ENCODE measurements at regions not wholly inside any gene's neighbourhood (a gene's known extent, or its start where the extent isn't known, plus 50 kb on each side); places are given as distances from the start of the nearest gene placed in this dataset.

DNA sequence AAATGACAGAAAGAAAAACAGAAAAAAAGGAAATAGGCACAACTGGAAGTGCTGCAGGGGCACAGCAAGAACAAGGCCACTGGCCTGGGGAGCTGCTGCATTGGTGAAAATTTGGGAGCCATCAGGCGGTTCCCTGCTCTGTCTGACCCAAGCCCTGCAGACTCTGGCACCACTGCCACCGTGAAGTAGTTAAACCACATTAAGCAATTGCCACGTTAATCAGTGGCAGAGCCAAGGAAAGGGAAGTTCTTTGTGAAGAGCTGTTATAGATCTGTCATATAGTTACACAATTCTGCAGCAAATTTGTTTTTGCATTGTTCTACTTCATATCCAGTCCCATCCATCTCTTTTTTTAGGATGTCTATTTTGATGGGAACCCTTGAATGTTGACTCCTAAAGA is 915.3 kb downstream of the FSCB start (continued):
- TF ChIP-seq ZNF768 (tag by site-specific recombination; IDR thresholded peaks at IDR 0.05) (no peak), SP7 (tag by site-specific recombination; IDR thresholded peaks at IDR 0.05) (no peak), ZNF146 (tag by site-specific recombination; IDR thresholded peaks at IDR 0.05) (no peak), ZNF747 (tag by site-specific recombination; IDR thresholded peaks at IDR 0.05) (no peak), ZNF621 (tag by site-specific recombination; IDR thresholded peaks at IDR 0.05) (no peak), ZNF169 (tag by site-specific recombination; IDR thresholded peaks at IDR 0.05) (no peak)
- TF ChIP-seq, protein P1, sequence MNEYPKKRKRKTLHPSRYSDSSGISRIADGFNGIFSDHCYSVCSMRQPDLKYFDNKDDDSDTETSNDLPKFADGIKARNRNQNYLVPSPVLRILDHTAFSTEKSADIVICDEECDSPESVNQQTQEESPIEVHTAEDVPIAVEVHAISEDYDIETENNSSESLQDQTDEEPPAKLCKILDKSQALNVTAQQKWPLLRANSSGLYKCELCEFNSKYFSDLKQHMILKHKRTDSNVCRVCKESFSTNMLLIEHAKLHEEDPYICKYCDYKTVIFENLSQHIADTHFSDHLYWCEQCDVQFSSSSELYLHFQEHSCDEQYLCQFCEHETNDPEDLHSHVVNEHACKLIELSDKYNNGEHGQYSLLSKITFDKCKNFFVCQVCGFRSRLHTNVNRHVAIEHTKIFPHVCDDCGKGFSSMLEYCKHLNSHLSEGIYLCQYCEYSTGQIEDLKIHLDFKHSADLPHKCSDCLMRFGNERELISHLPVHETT (tag by site-specific recombination; IDR thresholded peaks at IDR 0.05), result no peak
- TF ChIP-seq, protein P2, sequence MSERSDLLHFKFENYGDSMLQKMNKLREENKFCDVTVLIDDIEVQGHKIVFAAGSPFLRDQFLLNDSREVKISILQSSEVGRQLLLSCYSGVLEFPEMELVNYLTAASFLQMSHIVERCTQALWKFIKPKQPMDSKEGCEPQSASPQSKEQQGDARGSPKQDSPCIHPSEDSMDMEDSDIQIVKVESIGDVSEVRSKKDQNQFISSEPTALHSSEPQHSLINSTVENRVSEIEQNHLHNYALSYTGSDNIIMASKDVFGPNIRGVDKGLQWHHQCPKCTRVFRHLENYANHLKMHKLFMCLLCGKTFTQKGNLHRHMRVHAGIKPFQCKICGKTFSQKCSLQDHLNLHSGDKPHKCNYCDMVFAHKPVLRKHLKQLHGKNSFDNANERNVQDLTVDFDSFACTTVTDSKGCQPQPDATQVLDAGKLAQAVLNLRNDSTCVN (tag by site-specific recombination; optimal IDR thresholded peaks at IDR 0.05), result no peak

DNA sequence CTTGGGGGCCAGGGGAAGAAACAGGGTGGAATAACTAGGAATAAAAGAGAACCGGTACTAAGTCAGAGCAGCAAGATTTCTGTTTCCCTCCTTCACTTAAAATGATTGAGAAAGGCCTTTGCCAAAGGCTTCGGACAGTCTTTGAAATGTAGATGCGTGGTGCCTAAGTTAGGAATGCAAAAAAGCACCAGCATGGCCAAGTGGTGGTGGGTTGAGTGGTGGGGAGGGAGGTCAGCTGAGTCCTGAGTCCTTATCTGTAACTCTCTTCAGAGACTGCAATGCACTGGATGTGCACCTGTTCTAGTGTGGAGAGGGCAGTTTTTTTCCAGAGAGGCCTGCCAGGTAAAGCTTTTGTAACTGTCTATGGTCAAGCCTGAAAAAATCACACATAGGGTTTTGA is 919.9 kb downstream of the FSCB start:
- ChIA-PET CTCF (no interaction called here), POLR2A (no interaction called here)
- Histone ChIP-seq H3K27ac (ENCODE audit: extremely low read depth, low read depth, low read length) (no peak overlapping the region), H3K9me3 (ENCODE audit: control insufficient read depth, insufficient read depth, low read depth, low read length) (no peaks in the 10 kb centered on the region), H3K4me1 (ENCODE audit: control insufficient read depth, insufficient read depth, low read length) (no peaks in the 10 kb centered on the region), H3K36me3 (ENCODE audit: control insufficient read depth in 2 of 2, insufficient read depth in 1 of 2, low read length in 2 of 2) (no peaks in the 10 kb centered on the region), H3K4me3 (ENCODE audit: low read depth, low read length) (no peak overlapping the region)
- TF ChIP-seq, protein P3, sequence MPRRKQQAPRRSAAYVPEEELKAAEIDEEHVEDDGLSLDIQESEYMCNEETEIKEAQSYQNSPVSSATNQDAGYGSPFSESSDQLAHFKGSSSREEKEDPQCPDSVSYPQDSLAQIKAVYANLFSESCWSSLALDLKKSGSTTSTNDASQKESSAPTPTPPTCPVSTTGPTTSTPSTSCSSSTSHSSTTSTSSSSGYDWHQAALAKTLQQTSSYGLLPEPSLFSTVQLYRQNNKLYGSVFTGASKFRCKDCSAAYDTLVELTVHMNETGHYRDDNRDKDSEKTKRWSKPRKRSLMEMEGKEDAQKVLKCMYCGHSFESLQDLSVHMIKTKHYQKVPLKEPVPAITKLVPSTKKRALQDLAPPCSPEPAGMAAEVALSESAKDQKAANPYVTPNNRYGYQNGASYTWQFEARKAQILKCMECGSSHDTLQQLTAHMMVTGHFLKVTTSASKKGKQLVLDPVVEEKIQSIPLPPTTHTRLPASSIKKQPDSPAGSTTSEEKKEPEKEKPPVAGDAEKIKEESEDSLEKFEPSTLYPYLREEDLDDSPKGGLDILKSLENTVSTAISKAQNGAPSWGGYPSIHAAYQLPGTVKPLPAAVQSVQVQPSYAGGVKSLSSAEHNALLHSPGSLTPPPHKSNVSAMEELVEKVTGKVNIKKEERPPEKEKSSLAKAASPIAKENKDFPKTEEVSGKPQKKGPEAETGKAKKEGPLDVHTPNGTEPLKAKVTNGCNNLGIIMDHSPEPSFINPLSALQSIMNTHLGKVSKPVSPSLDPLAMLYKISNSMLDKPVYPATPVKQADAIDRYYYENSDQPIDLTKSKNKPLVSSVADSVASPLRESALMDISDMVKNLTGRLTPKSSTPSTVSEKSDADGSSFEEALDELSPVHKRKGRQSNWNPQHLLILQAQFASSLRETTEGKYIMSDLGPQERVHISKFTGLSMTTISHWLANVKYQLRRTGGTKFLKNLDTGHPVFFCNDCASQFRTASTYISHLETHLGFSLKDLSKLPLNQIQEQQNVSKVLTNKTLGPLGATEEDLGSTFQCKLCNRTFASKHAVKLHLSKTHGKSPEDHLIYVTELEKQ (tag by site-specific recombination; IDR thresholded peaks at IDR 0.05; ENCODE audit: borderline replicate concordance), result no peak
- TF ChIP-seq ZNF501 (tag by site-specific recombination; IDR thresholded peaks at IDR 0.05) (no peak), ZNF623 (tag by site-specific recombination; IDR thresholded peaks at IDR 0.05) (no peak), ZBTB8A (tag by site-specific recombination; IDR thresholded peaks at IDR 0.05) (no peak), ZNF112 (tag by site-specific recombination; IDR thresholded peaks at IDR 0.05) (no peak), ZNF658 (tag by site-specific recombination; IDR thresholded peaks at IDR 0.05) (no peak), ZNF24 (tag by site-specific recombination; IDR thresholded peaks at IDR 0.05) (no peak), ZNF530 (tag by site-specific recombination; IDR thresholded peaks at IDR 0.05; ENCODE audit: low read depth) (no peak), SCRT1 (tag by site-specific recombination; IDR thresholded peaks at IDR 0.05; ENCODE audit: borderline replicate concordance) (no peak), KLF16 (tag by site-specific recombination; IDR thresholded peaks at IDR 0.05) (no peak), ZNF521 (tag by site-specific recombination; IDR thresholded peaks at IDR 0.05) (no peak), ZNF544 (tag by site-specific recombination; IDR thresholded peaks at IDR 0.05) (no peak)
- TF ChIP-seq, protein P4, sequence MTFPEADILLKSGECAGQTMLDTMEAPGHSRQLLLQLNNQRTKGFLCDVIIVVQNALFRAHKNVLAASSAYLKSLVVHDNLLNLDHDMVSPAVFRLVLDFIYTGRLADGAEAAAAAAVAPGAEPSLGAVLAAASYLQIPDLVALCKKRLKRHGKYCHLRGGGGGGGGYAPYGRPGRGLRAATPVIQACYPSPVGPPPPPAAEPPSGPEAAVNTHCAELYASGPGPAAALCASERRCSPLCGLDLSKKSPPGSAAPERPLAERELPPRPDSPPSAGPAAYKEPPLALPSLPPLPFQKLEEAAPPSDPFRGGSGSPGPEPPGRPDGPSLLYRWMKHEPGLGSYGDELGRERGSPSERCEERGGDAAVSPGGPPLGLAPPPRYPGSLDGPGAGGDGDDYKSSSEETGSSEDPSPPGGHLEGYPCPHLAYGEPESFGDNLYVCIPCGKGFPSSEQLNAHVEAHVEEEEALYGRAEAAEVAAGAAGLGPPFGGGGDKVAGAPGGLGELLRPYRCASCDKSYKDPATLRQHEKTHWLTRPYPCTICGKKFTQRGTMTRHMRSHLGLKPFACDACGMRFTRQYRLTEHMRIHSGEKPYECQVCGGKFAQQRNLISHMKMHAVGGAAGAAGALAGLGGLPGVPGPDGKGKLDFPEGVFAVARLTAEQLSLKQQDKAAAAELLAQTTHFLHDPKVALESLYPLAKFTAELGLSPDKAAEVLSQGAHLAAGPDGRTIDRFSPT (tag by site-specific recombination; IDR thresholded peaks at IDR 0.05), result no peak
- TF ChIP-seq, protein P5, sequence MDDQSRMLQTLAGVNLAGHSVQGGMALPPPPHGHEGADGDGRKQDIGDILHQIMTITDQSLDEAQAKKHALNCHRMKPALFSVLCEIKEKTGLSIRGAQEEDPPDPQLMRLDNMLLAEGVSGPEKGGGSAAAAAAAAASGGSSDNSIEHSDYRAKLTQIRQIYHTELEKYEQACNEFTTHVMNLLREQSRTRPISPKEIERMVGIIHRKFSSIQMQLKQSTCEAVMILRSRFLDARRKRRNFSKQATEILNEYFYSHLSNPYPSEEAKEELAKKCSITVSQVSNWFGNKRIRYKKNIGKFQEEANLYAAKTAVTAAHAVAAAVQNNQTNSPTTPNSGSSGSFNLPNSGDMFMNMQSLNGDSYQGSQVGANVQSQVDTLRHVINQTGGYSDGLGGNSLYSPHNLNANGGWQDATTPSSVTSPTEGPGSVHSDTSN (CRISPR knock-in tag; IDR thresholded peaks at IDR 0.05), result no peak
- TF ChIP-seq, protein P6, sequence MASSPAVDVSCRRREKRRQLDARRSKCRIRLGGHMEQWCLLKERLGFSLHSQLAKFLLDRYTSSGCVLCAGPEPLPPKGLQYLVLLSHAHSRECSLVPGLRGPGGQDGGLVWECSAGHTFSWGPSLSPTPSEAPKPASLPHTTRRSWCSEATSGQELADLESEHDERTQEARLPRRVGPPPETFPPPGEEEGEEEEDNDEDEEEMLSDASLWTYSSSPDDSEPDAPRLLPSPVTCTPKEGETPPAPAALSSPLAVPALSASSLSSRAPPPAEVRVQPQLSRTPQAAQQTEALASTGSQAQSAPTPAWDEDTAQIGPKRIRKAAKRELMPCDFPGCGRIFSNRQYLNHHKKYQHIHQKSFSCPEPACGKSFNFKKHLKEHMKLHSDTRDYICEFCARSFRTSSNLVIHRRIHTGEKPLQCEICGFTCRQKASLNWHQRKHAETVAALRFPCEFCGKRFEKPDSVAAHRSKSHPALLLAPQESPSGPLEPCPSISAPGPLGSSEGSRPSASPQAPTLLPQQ (tag by site-specific recombination; IDR thresholded peaks at IDR 0.05), result no peak
- TF ChIP-seq, protein P7, sequence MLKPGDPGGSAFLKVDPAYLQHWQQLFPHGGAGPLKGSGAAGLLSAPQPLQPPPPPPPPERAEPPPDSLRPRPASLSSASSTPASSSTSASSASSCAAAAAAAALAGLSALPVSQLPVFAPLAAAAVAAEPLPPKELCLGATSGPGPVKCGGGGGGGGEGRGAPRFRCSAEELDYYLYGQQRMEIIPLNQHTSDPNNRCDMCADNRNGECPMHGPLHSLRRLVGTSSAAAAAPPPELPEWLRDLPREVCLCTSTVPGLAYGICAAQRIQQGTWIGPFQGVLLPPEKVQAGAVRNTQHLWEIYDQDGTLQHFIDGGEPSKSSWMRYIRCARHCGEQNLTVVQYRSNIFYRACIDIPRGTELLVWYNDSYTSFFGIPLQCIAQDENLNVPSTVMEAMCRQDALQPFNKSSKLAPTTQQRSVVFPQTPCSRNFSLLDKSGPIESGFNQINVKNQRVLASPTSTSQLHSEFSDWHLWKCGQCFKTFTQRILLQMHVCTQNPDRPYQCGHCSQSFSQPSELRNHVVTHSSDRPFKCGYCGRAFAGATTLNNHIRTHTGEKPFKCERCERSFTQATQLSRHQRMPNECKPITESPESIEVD (tag by site-specific recombination; IDR thresholded peaks at IDR 0.05), result no peak

Measured in HEK293 (cell line).